LNCAP (cell line): ENCODE measurements at regions not wholly inside any gene's neighbourhood (a gene's known extent, or its start where the extent isn't known, plus 50 kb on each side); places are given as distances from the start of the nearest gene placed in this dataset.

Experiments used
- CTCF ChIP-seq: fragments of 450-650 bp; IDR thresholded peaks from 2 replicates; pipeline ENCODE4 v1.5.1; 2017; ENCODE audit warnings: mild to moderate bottlenecking

- TF ChIP-seq CTCF = no peak
These were observed 154.7 kb downstream of the ERMARD start for GRCh38 chr6:169906004-169906687.

GRCh38 chr6:169905041-169905807, 153.8 kb downstream of the ERMARD start:
- no peak for TF ChIP-seq CTCF

GRCh38 chr6:169904051-169904922, 152.9 kb downstream of the ERMARD start:
- no peak for TF ChIP-seq CTCF

GRCh38 chr6:169903122-169903521, 151.7 kb downstream of the ERMARD start:
- TF ChIP-seq CTCF = no peak

GRCh38 chr6:169902604-169903003, 151.2 kb downstream of the ERMARD start:
- TF ChIP-seq CTCF = no peak

GRCh38 chr6:169902070-169902469, 150.6 kb downstream of the ERMARD start:
- no peak for TF ChIP-seq CTCF

GRCh38 chr6:169899481-169900145, 148.2 kb downstream of the ERMARD start:
- TF ChIP-seq CTCF = no peak
